ENCODE measurements at regions not wholly inside any gene's neighbourhood (a gene's known extent, or its start where the extent isn't known, plus 50 kb on each side); places are given as distances from the start of the nearest gene placed in this dataset.

GRCh38 chr6:40319124-40319523, 268.0 kb downstream of the LRFN2 start:
- H3K4me2 ChIP-seq (ENCODE audit: low read length) = no peak overlapping the region
- no peaks in the 10 kb centered on the region for H3K4me1 Mint-ChIP-seq (ENCODE audit: low read depth, unreplicated experiment)
- no peaks in the 10 kb centered on the region for H3K9me3 ChIP-seq (ENCODE audit: insufficient read depth, low read depth, low read length)
- H3K36me3 Mint-ChIP-seq (ENCODE audit: low read depth, unreplicated experiment) = no peaks in the 10 kb centered on the region
- TF ChIP-seq EZH2 (IDR thresholded peaks at IDR 0.05; ENCODE audit: insufficient read depth, low read length) = no peak
- TF ChIP-seq, protein P1, sequence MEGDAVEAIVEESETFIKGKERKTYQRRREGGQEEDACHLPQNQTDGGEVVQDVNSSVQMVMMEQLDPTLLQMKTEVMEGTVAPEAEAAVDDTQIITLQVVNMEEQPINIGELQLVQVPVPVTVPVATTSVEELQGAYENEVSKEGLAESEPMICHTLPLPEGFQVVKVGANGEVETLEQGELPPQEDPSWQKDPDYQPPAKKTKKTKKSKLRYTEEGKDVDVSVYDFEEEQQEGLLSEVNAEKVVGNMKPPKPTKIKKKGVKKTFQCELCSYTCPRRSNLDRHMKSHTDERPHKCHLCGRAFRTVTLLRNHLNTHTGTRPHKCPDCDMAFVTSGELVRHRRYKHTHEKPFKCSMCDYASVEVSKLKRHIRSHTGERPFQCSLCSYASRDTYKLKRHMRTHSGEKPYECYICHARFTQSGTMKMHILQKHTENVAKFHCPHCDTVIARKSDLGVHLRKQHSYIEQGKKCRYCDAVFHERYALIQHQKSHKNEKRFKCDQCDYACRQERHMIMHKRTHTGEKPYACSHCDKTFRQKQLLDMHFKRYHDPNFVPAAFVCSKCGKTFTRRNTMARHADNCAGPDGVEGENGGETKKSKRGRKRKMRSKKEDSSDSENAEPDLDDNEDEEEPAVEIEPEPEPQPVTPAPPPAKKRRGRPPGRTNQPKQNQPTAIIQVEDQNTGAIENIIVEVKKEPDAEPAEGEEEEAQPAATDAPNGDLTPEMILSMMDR (IDR thresholded peaks at IDR 0.05; ENCODE audit: insufficient read depth, low read depth, low read length) = no peak
- H2AFZ ChIP-seq (ENCODE audit: low read depth, low read length) = no peak overlapping the region
- H3K4me1 ChIP-seq (ENCODE audit: insufficient read depth, low read length) = no peaks in the 10 kb centered on the region
- H3K27me3 ChIP-seq (ENCODE audit: insufficient read depth, low read length) = peaks cover 3% of the 10 kb centered on the region
- peaks cover 6% of the 10 kb centered on the region for H3K9me3 Mint-ChIP-seq (ENCODE audit: unreplicated experiment)
- H3K27me3 Mint-ChIP-seq (ENCODE audit: low read depth, unreplicated experiment) = peaks cover 55% of the 10 kb centered on the region
- no peak overlapping the region for H3K27ac Mint-ChIP-seq (ENCODE audit: unreplicated experiment)
- H3K9ac ChIP-seq (ENCODE audit: low read length) = no peak overlapping the region
- H3K27ac ChIP-seq (ENCODE audit: low read depth, low read length) = no peak overlapping the region
- FAIRE-seq = no peak
- H3K4me3 Mint-ChIP-seq (ENCODE audit: unreplicated experiment) = no peak overlapping the region
- no peak overlapping the region for H3K4me3 ChIP-seq (ENCODE audit: insufficient read depth, low read depth, low read length)
- H3K79me2 ChIP-seq (ENCODE audit: insufficient read depth, low read length) = no peaks in the 10 kb centered on the region
- no peaks in the 10 kb centered on the region for H4K20me1 ChIP-seq (ENCODE audit: insufficient read depth, low read length)
- H3K36me3 ChIP-seq (ENCODE audit: insufficient read depth, low read length) = no peaks in the 10 kb centered on the region
- DNase-seq (ENCODE audit: low read depth) = no peak

DNA sequence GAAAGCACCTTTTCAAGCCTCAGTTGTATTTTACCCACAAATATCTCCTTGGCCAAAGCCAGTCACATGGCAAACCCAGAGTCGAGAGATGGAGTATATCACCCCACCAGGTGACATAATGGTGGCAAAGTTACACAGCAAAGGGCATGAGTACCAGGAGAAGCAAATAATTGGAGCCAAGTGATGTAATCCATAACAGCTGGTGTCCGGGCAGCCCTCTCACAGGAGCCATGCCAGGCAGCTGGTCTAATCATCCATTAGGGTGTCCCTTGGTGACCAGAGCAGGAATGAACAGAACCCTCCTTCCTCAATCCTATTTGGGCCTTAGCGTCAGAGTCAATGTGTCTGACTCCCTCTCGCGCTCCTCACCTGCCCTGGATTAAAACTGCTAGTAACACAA, 272.1 kb downstream of the LRFN2 start:
- Histone ChIP-seq H3K9ac (ENCODE audit: low read length) (no peak overlapping the region), H3K27me3 (ENCODE audit: insufficient read depth, low read length) (no peaks in the 10 kb centered on the region), H2AFZ (ENCODE audit: low read depth, low read length) (no peak overlapping the region), H3K4me1 (ENCODE audit: insufficient read depth, low read length) (no peaks in the 10 kb centered on the region), H3K79me2 (ENCODE audit: insufficient read depth, low read length) (no peaks in the 10 kb centered on the region), H4K20me1 (ENCODE audit: insufficient read depth, low read length) (no peaks in the 10 kb centered on the region), H3K4me3 (ENCODE audit: insufficient read depth, low read depth, low read length) (no peak overlapping the region), H3K27ac (ENCODE audit: low read depth, low read length) (no peak overlapping the region), H3K36me3 (ENCODE audit: insufficient read depth, low read length) (no peaks in the 10 kb centered on the region), H3K4me2 (ENCODE audit: low read length) (no peak overlapping the region), H3K9me3 (ENCODE audit: insufficient read depth, low read depth, low read length) (no peaks in the 10 kb centered on the region)
- H3K27ac Mint-ChIP-seq (ENCODE audit: unreplicated experiment) = no peak overlapping the region
- H3K4me1 Mint-ChIP-seq (ENCODE audit: low read depth, unreplicated experiment) = peaks cover 4% of the 10 kb centered on the region
- H3K4me3 Mint-ChIP-seq (ENCODE audit: unreplicated experiment) = no peak overlapping the region
- DNase-seq (ENCODE audit: low read depth) = no peak
- no peak for FAIRE-seq
- peaks cover 36% of the 10 kb centered on the region for H3K27me3 Mint-ChIP-seq (ENCODE audit: low read depth, unreplicated experiment)
- H3K36me3 Mint-ChIP-seq (ENCODE audit: low read depth, unreplicated experiment) = no peaks in the 10 kb centered on the region
- peaks cover 3% of the 10 kb centered on the region for H3K9me3 Mint-ChIP-seq (ENCODE audit: unreplicated experiment)
- TF ChIP-seq, protein P1 (IDR thresholded peaks at IDR 0.05; ENCODE audit: insufficient read depth, low read depth, low read length) = no peak
- TF ChIP-seq EZH2 (IDR thresholded peaks at IDR 0.05; ENCODE audit: insufficient read depth, low read length) = no peak

- Mint-ChIP-seq H3K27ac (ENCODE audit: unreplicated experiment) (no peak overlapping the region), H3K27me3 (ENCODE audit: low read depth, unreplicated experiment) (peaks cover 37% of the 10 kb centered on the region), H3K9me3 (ENCODE audit: unreplicated experiment) (no peaks in the 10 kb centered on the region), H3K4me1 (ENCODE audit: low read depth, unreplicated experiment) (peaks cover 4% of the 10 kb centered on the region), H3K36me3 (ENCODE audit: low read depth, unreplicated experiment) (no peaks in the 10 kb centered on the region), H3K4me3 (ENCODE audit: unreplicated experiment) (no peak overlapping the region)
- H4K20me1 ChIP-seq (ENCODE audit: insufficient read depth, low read length) = no peaks in the 10 kb centered on the region
- H3K4me2 ChIP-seq (ENCODE audit: low read length) = no peak overlapping the region
- no peak overlapping the region for H2AFZ ChIP-seq (ENCODE audit: low read depth, low read length)
- H3K79me2 ChIP-seq (ENCODE audit: insufficient read depth, low read length) = no peaks in the 10 kb centered on the region
- FAIRE-seq = no peak
- no peak overlapping the region for H3K27ac ChIP-seq (ENCODE audit: low read depth, low read length)
- no peaks in the 10 kb centered on the region for H3K27me3 ChIP-seq (ENCODE audit: insufficient read depth, low read length)
- H3K36me3 ChIP-seq (ENCODE audit: insufficient read depth, low read length) = no peaks in the 10 kb centered on the region
- TF ChIP-seq, protein P1 (IDR thresholded peaks at IDR 0.05; ENCODE audit: insufficient read depth, low read depth, low read length) = no peak
- TF ChIP-seq EZH2 (IDR thresholded peaks at IDR 0.05; ENCODE audit: insufficient read depth, low read length) = no peak
- no peak overlapping the region for H3K9ac ChIP-seq (ENCODE audit: low read length)
- no peak for DNase-seq (ENCODE audit: low read depth)
- no peak overlapping the region for H3K4me3 ChIP-seq (ENCODE audit: insufficient read depth, low read depth, low read length)
- no peaks in the 10 kb centered on the region for H3K9me3 ChIP-seq (ENCODE audit: insufficient read depth, low read depth, low read length)
- H3K4me1 ChIP-seq (ENCODE audit: insufficient read depth, low read length) = no peaks in the 10 kb centered on the region
These were observed 273.6 kb downstream of the LRFN2 start for GRCh38 chr6:40313582-40313981.

All from astrocyte (in vitro differentiated cells and primary cell).